Neural cell (in vitro differentiated cells): ENCODE measurements at regions not wholly inside any gene's neighbourhood (a gene's known extent, or its start where the extent isn't known, plus 50 kb on each side); places are given as distances from the start of the nearest gene placed in this dataset.
"Not testable (repeated sequence)": the region's sequence is repeated elsewhere in the genome, so short reads cannot be mapped to it uniquely, and the experiment has no call there.

ENCODE experiments used
- H2AFZ ChIP-seq: fragments of 200-600, 300-800 bp; sonication (generic), shearing (Covaris generic); 2 replicates; pipeline ENCODE4 v1.6.0; 2014; ENCODE audit warnings: low read depth, mild to moderate bottlenecking, antibody characterized with exemption, low read length, moderate library complexity
- H3F3A ChIP-seq: fragments of 200-600 bp; shearing (Covaris generic); 2 replicates; pipeline ENCODE4 v1.6.1; 2016; ENCODE audit warnings: mild to moderate bottlenecking, moderate library complexity, mixed read lengths, antibody characterized with exemption, low read length; ENCODE audit not compliant: insufficient read depth, poor library complexity, severe bottlenecking
- H3K27ac ChIP-seq: fragments of 200-600, 300-800 bp; sonication (generic), shearing (Covaris generic); 2 replicates; pipeline ENCODE4 v1.5.1; 2014; ENCODE audit warnings: mild to moderate bottlenecking, low read length, moderate library complexity
- H3K27me3 ChIP-seq: fragments of 300-800, 200-600 bp; sonication (generic), shearing (Covaris generic); 2 replicates; pipeline ENCODE4 v1.6.0; 2014; ENCODE audit warnings: mild to moderate bottlenecking, low read depth, low read length, moderate library complexity; ENCODE audit not compliant: insufficient read depth
- H3K36me3 ChIP-seq: fragments of 300-800, 200-600 bp; sonication (generic), shearing (Covaris generic); 2 replicates; pipeline ENCODE4 v1.5.1; 2014; ENCODE audit warnings: mild to moderate bottlenecking, antibody characterized with exemption, low read length, moderate library complexity; ENCODE audit not compliant: insufficient read depth
- H3K4me2 ChIP-seq: fragments of 300-800, 200-600 bp; sonication (generic), shearing (Covaris generic); 2 replicates; pipeline ENCODE4 v1.6.0; 2014; ENCODE audit warnings: mild to moderate bottlenecking, low read length
- H3K4me3 ChIP-seq: fragments of 300-800, 200-600 bp; sonication (generic), shearing (Covaris generic); 2 replicates; pipeline ENCODE4 v1.5.1; 2014; ENCODE audit warnings: mild to moderate bottlenecking, low read length, moderate library complexity
- H3K79me2 ChIP-seq: fragments of 200-600 bp; shearing (Covaris generic); replicated peaks from 2 replicates; pipeline ENCODE4 v1.6.0; 2014; ENCODE audit warnings: mild to moderate bottlenecking, low read length, moderate library complexity; ENCODE audit not compliant: insufficient read depth
- H3K9ac ChIP-seq: fragments of 300-800, 200-600 bp; sonication (generic), shearing (Covaris generic); 2 replicates; pipeline ENCODE4 v1.6.1; 2016; ENCODE audit warnings: mild to moderate bottlenecking, low read length, mixed read lengths
- H3K9me2 ChIP-seq: fragments of 200-600 bp; shearing (Covaris generic); 2 replicates; pipeline ENCODE4 v1.6.1; 2016; ENCODE audit warnings: mild to moderate bottlenecking, low read length, mixed read lengths; ENCODE audit not compliant: insufficient read depth
- H3K9me3 ChIP-seq: fragments of 200-600, 300-800 bp; sonication (generic), shearing (Covaris generic); 2 replicates; pipeline ENCODE4 v1.6.1; 2016; ENCODE audit warnings: mild to moderate bottlenecking, mixed run types, low read length, moderate library complexity, mixed read lengths
- H4K20me1 ChIP-seq: fragments of 200-600 bp; shearing (Covaris generic); 2 replicates; pipeline ENCODE4 v1.6.1; 2016; ENCODE audit warnings: mild to moderate bottlenecking, mixed run types; ENCODE audit not compliant: insufficient read depth
- CTCF ChIP-seq: fragments of 450-650 bp; IDR thresholded peaks from 2 replicates; pipeline ENCODE4 v1.5.1; 2014; ENCODE audit warnings: antibody characterized with exemption, mild to moderate bottlenecking, moderate library complexity; ENCODE audit not compliant: poor library complexity, severe bottlenecking
- EP300 ChIP-seq: fragments of 450-650 bp; conservative IDR thresholded peaks from 2 replicates; pipeline ENCODE4 v1.6.1; 2014; ENCODE audit warnings: antibody characterized with exemption, mild to moderate bottlenecking, moderate library complexity; ENCODE audit not compliant: poor library complexity, severe bottlenecking
- EZH2 ChIP-seq: fragments of 200-600, 300-800 bp; shearing (Covaris generic), sonication (generic); IDR thresholded peaks from 2 replicates; pipeline ENCODE4 v1.6.1; 2014; ENCODE audit warnings: antibody characterized with exemption, low read length, borderline replicate concordance, mild to moderate bottlenecking; ENCODE audit not compliant: insufficient read depth, poor library complexity, severe bottlenecking
- MXI1 ChIP-seq: fragments of 450-650 bp; conservative IDR thresholded peaks from 2 replicates; pipeline ENCODE4 v1.6.1; 2014; ENCODE audit warnings: antibody characterized with exemption, mild to moderate bottlenecking; ENCODE audit not compliant: poor library complexity, severe bottlenecking
- POLR2AphosphoS5 ChIP-seq: IDR thresholded peaks from 2 replicates; pipeline ENCODE4 v1.6.1; 2012
- RAD21 ChIP-seq: fragments of 450-650 bp; conservative IDR thresholded peaks from 2 replicates; pipeline ENCODE4 v1.6.1; 2014; ENCODE audit warnings: antibody characterized with exemption, mild to moderate bottlenecking, moderate library complexity
- REST ChIP-seq: IDR thresholded peaks from 2 replicates; pipeline ENCODE4 v1.6.1; 2012; ENCODE audit warnings: borderline replicate concordance
- SMC3 ChIP-seq: fragments of 450-650 bp; conservative IDR thresholded peaks from 2 replicates; pipeline ENCODE4 v1.6.1; 2014; ENCODE audit warnings: antibody characterized with exemption, mild to moderate bottlenecking, moderate library complexity; ENCODE audit not compliant: poor library complexity
- TAF1 ChIP-seq: IDR thresholded peaks from 2 replicates; pipeline ENCODE4 v1.6.1; 2012; ENCODE audit warnings: low read depth

- H3K9me2 ChIP-seq, result no peaks in the 10 kb centered on the region
- no peaks in the 10 kb centered on the region for H3K27me3 ChIP-seq
- H3K4me3 ChIP-seq, result no peak overlapping the region
- H3K36me3 ChIP-seq, result no peaks in the 10 kb centered on the region
- no peaks in the 10 kb centered on the region for H4K20me1 ChIP-seq
- no peak overlapping the region for H3K27ac ChIP-seq
- H2AFZ ChIP-seq, result no peak overlapping the region
- no peaks in the 10 kb centered on the region for H3K9me3 ChIP-seq
- no peak overlapping the region for H3K9ac ChIP-seq
- TF ChIP-seq TAF1 (no peak), CTCF (no peak), SMC3 (no peak), REST (no peak), EZH2 (no peak), MXI1 (no peak), POLR2AphosphoS5 (no peak), EP300 (no peak), RAD21 (no peak)
- H3K4me2 ChIP-seq, result no peak overlapping the region
- H3F3A ChIP-seq, result no peaks in the 10 kb centered on the region
- no peaks in the 10 kb centered on the region for H3K79me2 ChIP-seq
Observed at GRCh38 chr22:23478175-23478574, 101.9 kb downstream of the IGLL1 start.

GRCh38 chr22:23474531-23474930, 105.6 kb downstream of the IGLL1 start:
- H3K9me2 ChIP-seq, H2AFZ ChIP-seq, H3K9ac ChIP-seq, H3K27me3 ChIP-seq, H3K4me3 ChIP-seq, H3K27ac ChIP-seq, H3K36me3 ChIP-seq, H3F3A ChIP-seq, H4K20me1 ChIP-seq, H3K4me2 ChIP-seq, H3K79me2 ChIP-seq, H3K9me3 ChIP-seq: not testable (repeated sequence)

GRCh38 chr22:23473901-23474300, 106.2 kb downstream of the IGLL1 start:
- H3K9ac ChIP-seq, result no peak overlapping the region
- no peak overlapping the region for H3K4me2 ChIP-seq
- no peaks in the 10 kb centered on the region for H3K27me3 ChIP-seq
- no peak overlapping the region for H3K27ac ChIP-seq
- H3F3A ChIP-seq, result no peaks in the 10 kb centered on the region
- H3K79me2 ChIP-seq, result no peaks in the 10 kb centered on the region
- no peaks in the 10 kb centered on the region for H3K36me3 ChIP-seq
- no peak overlapping the region for H3K4me3 ChIP-seq
- H3K9me3 ChIP-seq, result no peaks in the 10 kb centered on the region
- TF ChIP-seq SMC3 (no peak), RAD21 (no peak), REST (no peak), EZH2 (no peak), TAF1 (no peak), EP300 (no peak), POLR2AphosphoS5 (no peak), CTCF (no peak)
- no peaks in the 10 kb centered on the region for H3K9me2 ChIP-seq
- H4K20me1 ChIP-seq, result no peaks in the 10 kb centered on the region
- no peak overlapping the region for H2AFZ ChIP-seq
